ENCODE measurements at regions not wholly inside any gene's neighbourhood (a gene's known extent, or its start where the extent isn't known, plus 50 kb on each side); places are given as distances from the start of the nearest gene placed in this dataset.

- POLR2A ChIA-PET: no interaction called here
Observed at GRCh38 chr4:1538941-1539772, 132.9 kb upstream of the NKX1-1 start.

GRCh38 chr4:1538096-1538410 lies 131.8 kb upstream of the NKX1-1 start:
- no peak for TF ChIP-seq CTCF (IDR thresholded peaks at IDR 0.05; ENCODE audit: low read depth, low read length)
- CTCF ChIA-PET: interaction anchor here (1.3 kb wide), 1 partner anchor 11 kb away, joined by 3 read pairs; no protein-coding TSS in a partner anchor
- no peak for DNase-seq (ENCODE audit: low read depth, low spot score)
- H3K27me3 ChIP-seq (ENCODE audit: control insufficient read depth, insufficient read depth, low read length): peaks cover 23% of the 10 kb centered on the region
- POLR2A ChIA-PET: no interaction called here
- H3K9me3 ChIP-seq (ENCODE audit: control insufficient read depth, insufficient read depth, low read length): no peaks in the 10 kb centered on the region; the same call in 1 of the 2 replicates
- no peak overlapping the region for H3K4me3 ChIP-seq (ENCODE audit: low read depth, low read length)
- H3K27ac ChIP-seq (ENCODE audit: low read depth, low read length): no peak overlapping the region

More at GRCh38 chr4:1538941-1539772, 132.9 kb upstream of the NKX1-1 start:
- DNase-seq (ENCODE audit: low read depth, low spot score): no peak
- Histone ChIP-seq H3K27me3 (ENCODE audit: control insufficient read depth, insufficient read depth, low read length) (peaks cover 14% of the 10 kb centered on the region), H3K9me3 (ENCODE audit: control insufficient read depth, insufficient read depth, low read length) (no peaks in the 10 kb centered on the region; the same call in 1 of the 2 replicates), H3K27ac (ENCODE audit: low read depth, low read length) (no peak overlapping the region), H3K4me3 (ENCODE audit: low read depth, low read length) (no peak overlapping the region)
- CTCF ChIA-PET: interaction anchor here (1.3 kb wide), 1 partner anchor 10 kb away, joined by 3 read pairs; no protein-coding TSS in a partner anchor
- TF ChIP-seq CTCF (IDR thresholded peaks at IDR 0.05; ENCODE audit: low read depth, low read length): no peak

GRCh38 chr4:1537410-1538095 lies 131.3 kb upstream of the NKX1-1 start:
- POLR2A ChIA-PET: no interaction called here
- H3K27ac ChIP-seq (ENCODE audit: low read depth, low read length): no peak overlapping the region
- CTCF ChIA-PET: no interaction called here
- TF ChIP-seq CTCF (IDR thresholded peaks at IDR 0.05; ENCODE audit: low read depth, low read length): no peak
- no peaks in the 10 kb centered on the region; the same call in 1 of the 2 replicates for H3K9me3 ChIP-seq (ENCODE audit: control insufficient read depth, insufficient read depth, low read length)
- H3K27me3 ChIP-seq (ENCODE audit: control insufficient read depth, insufficient read depth, low read length): peaks cover 24% of the 10 kb centered on the region
- DNase-seq (ENCODE audit: low read depth, low spot score): no peak
- H3K4me3 ChIP-seq (ENCODE audit: low read depth, low read length): no peak overlapping the region

GRCh38 chr4:1536579-1537409 lies 130.6 kb upstream of the NKX1-1 start:
- no peaks in the 10 kb centered on the region; the same call in 1 of the 2 replicates for H3K9me3 ChIP-seq (ENCODE audit: control insufficient read depth, insufficient read depth, low read length)
- peaks cover 25% of the 10 kb centered on the region for H3K27me3 ChIP-seq (ENCODE audit: control insufficient read depth, insufficient read depth, low read length)
- no peak for TF ChIP-seq CTCF (IDR thresholded peaks at IDR 0.05; ENCODE audit: low read depth, low read length)
- ChIA-PET CTCF (interaction anchor here (2.0 kb wide), 1 partner anchor 12 kb away, joined by 5 read pairs; no protein-coding TSS in a partner anchor), POLR2A (no interaction called here)
- no peak for DNase-seq (ENCODE audit: low read depth, low spot score)
- H3K4me3 ChIP-seq (ENCODE audit: low read depth, low read length): no peak overlapping the region
- no peak overlapping the region for H3K27ac ChIP-seq (ENCODE audit: low read depth, low read length)

Data from AG04450 (cell line).